B cell (primary cell): ENCODE measurements at regions not wholly inside any gene's neighbourhood (a gene's known extent, or its start where the extent isn't known, plus 50 kb on each side); places are given as distances from the start of the nearest gene placed in this dataset.

Experiments
- ATAC-seq: fragments of 200-7000 bp; cut with Tn5 transposase; one replicate; pipeline ENCODE4 v1.10.0; 2021; ENCODE audit warnings: low read depth, mild to moderate bottlenecking, moderate number of reproducible peaks, moderate library complexity
- CTCF ChIA-PET: fragments of 350-600 bp; sonication (Branson Sonifier 250); formaldehyde crosslinking; loops from one replicate; lab custom pipeline; 2021; ENCODE audit warnings: antibody characterized with exemption, inconsistent platforms; lab: Charles Lee
- POLR2A ChIA-PET: fragments of 350-600 bp; sonication (Branson Sonifier 250); formaldehyde crosslinking; loops from one replicate; lab custom pipeline; 2021; ENCODE audit warnings: antibody characterized with exemption; lab: Charles Lee
- DNase-seq: peaks from one replicate; pipeline ENCODE4 v3.0.0; 2013
- H2AFZ ChIP-seq: 2 replicates; pipeline ENCODE4 v1.6.1; 2012; ENCODE audit warnings: mild to moderate bottlenecking, low read depth, low read length; ENCODE audit not compliant: insufficient read depth, poor library complexity, severe bottlenecking
- H3K27ac ChIP-seq, 2 donors: 1 replicate in 1 of 2; 2 replicates in 1 of 2; pipeline ENCODE4 v1.5.1; 2012 to 2013; ENCODE audit warnings: low read length in 2 of 2, mild to moderate bottlenecking in 2 of 2, moderate library complexity in 1 of 2
- H3K27me3 ChIP-seq, 4 experiments: fragments of 200-600 bp in 1 of 4; sonication (generic) in 1 of 4; replicated peaks in 1 of 4; 1 replicate in 2 of 4; 2 replicates in 2 of 4; pipeline versions ENCODE4 v1.6.1 to v1.7.0; 2013 to 2016; ENCODE audit warnings: low read length in 3 of 4, mild to moderate bottlenecking in 2 of 4, mixed read lengths in 1 of 4, moderate library complexity in 1 of 4; ENCODE audit not compliant: insufficient read depth in 4 of 4, control insufficient read depth in 3 of 4; ENCODE audit errors: control extremely low read depth in 1 of 4
- H3K36me3 ChIP-seq, 2 experiments: replicated peaks in 1 of 2; 1 replicate in 1 of 2; 2 replicates in 1 of 2; pipeline versions ENCODE4 v1.6.1 to v1.7.1; 2013; ENCODE audit warnings: low read length in 1 of 2; ENCODE audit not compliant: insufficient read depth in 2 of 2, control insufficient read depth in 1 of 2; ENCODE audit errors: control extremely low read depth in 1 of 2, extremely low read depth in 1 of 2
- H3K4me1 ChIP-seq, 2 donors: fragments of 200-600 bp in 1 of 2; sonication (generic) in 1 of 2; 1 replicate in 1 of 2; 2 replicates in 1 of 2; pipeline versions ENCODE4 v1.5.1 to v1.6.1; 2013 to 2017; ENCODE audit warnings: low read length in 2 of 2; ENCODE audit not compliant: control insufficient read depth in 2 of 2, insufficient read depth in 2 of 2
- H3K4me2 ChIP-seq: replicated peaks from 2 replicates; pipeline ENCODE3; 2012; ENCODE audit warnings: mild to moderate bottlenecking, low read depth, low read length; ENCODE audit not compliant: poor library complexity, severe bottlenecking
- H3K4me3 ChIP-seq, 5 experiments: fragments of 200-600 bp in 1 of 5; sonication (generic) in 1 of 5; 1 replicate in 3 of 5; 2 replicates in 2 of 5; pipeline versions ENCODE4 v1.5.1 to v1.7.0; 2011 to 2016; ENCODE audit warnings: low read length in 4 of 5, mild to moderate bottlenecking in 4 of 5, low read depth in 2 of 5, control low read depth in 1 of 5, moderate library complexity in 1 of 5; ENCODE audit not compliant: insufficient read depth in 1 of 5; ENCODE audit errors: control extremely low read depth in 1 of 5, extremely low read depth in 1 of 5
- H3K79me2 ChIP-seq: fragments of 200-600 bp; sonication (generic); one replicate; pipeline ENCODE4 v1.6.0; 2016; ENCODE audit warnings: low read length; ENCODE audit not compliant: control insufficient read depth, insufficient read depth
- H3K9ac ChIP-seq: fragments of 200-600 bp; sonication (generic); 2 replicates; pipeline ENCODE4 v1.6.1; 2017; ENCODE audit warnings: mild to moderate bottlenecking, low read length, moderate library complexity
- H3K9me3 ChIP-seq, 3 donors: one replicate each; pipeline versions ENCODE4 v1.6.1 to v1.7.1; 2013; ENCODE audit warnings: low read length in 2 of 3; ENCODE audit not compliant: control insufficient read depth in 2 of 3, insufficient read depth in 1 of 3; ENCODE audit errors: control extremely low read depth in 1 of 3
- H4K20me1 ChIP-seq: 2 replicates; pipeline ENCODE4 v1.6.0; 2012; ENCODE audit warnings: mild to moderate bottlenecking, low read length; ENCODE audit not compliant: insufficient read depth, control insufficient read depth, poor library complexity, severe bottlenecking
- H3K27ac Mint-ChIP-seq: one replicate; pipeline ENCODE4 v1.8.0; 2021; ENCODE audit warnings: mixed read lengths
- H3K27me3 Mint-ChIP-seq: one replicate; pipeline ENCODE4 v1.8.0; 2021; ENCODE audit warnings: mixed read lengths
- H3K4me1 Mint-ChIP-seq: one replicate; pipeline ENCODE4 v1.8.0; 2021; ENCODE audit warnings: mixed read lengths
- H3K4me3 Mint-ChIP-seq: one replicate; pipeline ENCODE4 v1.8.0; 2021; ENCODE audit warnings: mixed read lengths
- H3K9me3 Mint-ChIP-seq: one replicate; pipeline ENCODE4 v1.8.0; 2022; ENCODE audit warnings: mixed read lengths; ENCODE audit not compliant: insufficient read depth
- EZH2 ChIP-seq: IDR thresholded peaks from 2 replicates; pipeline ENCODE4 v1.6.1; 2012; ENCODE audit warnings: borderline replicate concordance, low read depth, mild to moderate bottlenecking, moderate library complexity, low read length; ENCODE audit not compliant: insufficient read depth, poor library complexity, severe bottlenecking
- WGBS: methylation state at CpG from one replicate; pipeline ENCODE4 v1.1.5; 2013; ENCODE audit warnings: missing lambda C conversion rate; ENCODE audit not compliant: insufficient coverage; 5-methylcytosine and 5-hydroxymethylcytosine counted together
- intact Hi-C: fragments of 100-400 bp; cut with micrococcal nuclease; formaldehyde crosslinking; loops from one replicate; pipeline ENCODE4 v1.10.0; 2022
- TF ChIP-seq, protein P1 (sequence below): fragments of 200-600 bp; IDR thresholded peaks from one replicate; pipeline ENCODE4 v1.8.0; 2022; ENCODE audit warnings: antibody characterized with exemption, mild to moderate bottlenecking

DNA sequence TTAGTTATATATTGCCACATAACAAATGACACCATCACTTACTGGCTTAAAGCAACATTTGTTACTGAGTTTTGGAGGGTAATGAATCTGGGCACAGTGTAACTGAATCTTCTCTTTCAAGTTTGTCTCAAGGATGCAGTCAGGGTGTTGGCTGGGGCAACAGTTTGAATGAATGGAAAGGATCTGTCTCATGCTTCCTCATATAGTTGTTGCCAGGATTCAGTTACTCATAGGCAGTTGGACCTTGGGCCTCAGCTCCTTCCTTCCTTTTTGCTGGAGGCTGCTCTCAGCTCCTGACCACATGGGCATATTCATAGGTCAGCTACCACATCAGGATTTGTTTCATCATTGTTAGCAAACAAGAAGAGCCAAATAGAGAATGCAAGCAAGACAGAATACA, 466.1 kb upstream of the MC4R start:
- POLR2A ChIA-PET: no interaction called here
- Histone ChIP-seq H4K20me1 (no peaks in the 10 kb centered on the region), H3K9me3 (no peaks in the 10 kb centered on the region), H3K9ac (no peak overlapping the region), H3K4me1 (no peaks in the 10 kb centered on the region), H3K79me2 (no peaks in the 10 kb centered on the region), H3K36me3 (no peaks in the 10 kb centered on the region), H3K4me2 (no peak overlapping the region), H3K27me3 (no peaks in the 10 kb centered on the region), H3K4me3 (no peak overlapping the region), H3K27ac (no peak overlapping the region), H2AFZ (no peak overlapping the region)
- CTCF ChIA-PET: no interaction called here
- Mint-ChIP-seq H3K4me3 (no peak overlapping the region), H3K4me1 (no peaks in the 10 kb centered on the region), H3K27ac (no peak overlapping the region), H3K9me3 (peaks cover 4% of the 10 kb centered on the region), H3K27me3 (no peaks in the 10 kb centered on the region)
- DNase-seq: no peak
- no peak for TF ChIP-seq EZH2
- TF ChIP-seq, protein P1, sequence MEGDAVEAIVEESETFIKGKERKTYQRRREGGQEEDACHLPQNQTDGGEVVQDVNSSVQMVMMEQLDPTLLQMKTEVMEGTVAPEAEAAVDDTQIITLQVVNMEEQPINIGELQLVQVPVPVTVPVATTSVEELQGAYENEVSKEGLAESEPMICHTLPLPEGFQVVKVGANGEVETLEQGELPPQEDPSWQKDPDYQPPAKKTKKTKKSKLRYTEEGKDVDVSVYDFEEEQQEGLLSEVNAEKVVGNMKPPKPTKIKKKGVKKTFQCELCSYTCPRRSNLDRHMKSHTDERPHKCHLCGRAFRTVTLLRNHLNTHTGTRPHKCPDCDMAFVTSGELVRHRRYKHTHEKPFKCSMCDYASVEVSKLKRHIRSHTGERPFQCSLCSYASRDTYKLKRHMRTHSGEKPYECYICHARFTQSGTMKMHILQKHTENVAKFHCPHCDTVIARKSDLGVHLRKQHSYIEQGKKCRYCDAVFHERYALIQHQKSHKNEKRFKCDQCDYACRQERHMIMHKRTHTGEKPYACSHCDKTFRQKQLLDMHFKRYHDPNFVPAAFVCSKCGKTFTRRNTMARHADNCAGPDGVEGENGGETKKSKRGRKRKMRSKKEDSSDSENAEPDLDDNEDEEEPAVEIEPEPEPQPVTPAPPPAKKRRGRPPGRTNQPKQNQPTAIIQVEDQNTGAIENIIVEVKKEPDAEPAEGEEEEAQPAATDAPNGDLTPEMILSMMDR: no peak
- ATAC-seq: no peak
- intact Hi-C loops: no loop called here

DNA sequence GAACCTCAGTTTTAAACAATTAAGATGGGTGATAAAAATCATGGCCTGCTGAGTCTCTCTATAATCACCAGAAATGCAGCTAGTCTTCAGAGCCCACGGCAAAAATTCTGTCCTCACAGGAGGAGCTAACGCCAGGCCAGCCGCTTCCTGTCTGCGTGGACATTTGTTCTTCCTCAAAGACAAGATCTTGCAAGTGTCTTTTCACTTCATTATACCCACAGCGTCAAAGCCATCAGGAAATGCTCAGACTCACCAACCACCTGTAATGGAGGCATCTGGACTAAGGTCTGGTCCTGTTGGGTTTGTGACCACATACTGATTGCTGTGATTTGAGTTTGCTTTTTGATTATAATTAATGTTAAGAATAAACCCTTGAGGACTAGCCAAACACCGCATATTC, 473.8 kb upstream of the MC4R start:
- DNase-seq (no peak), ATAC-seq (no peak)
- Histone ChIP-seq H3K4me2 (no peak overlapping the region), H3K27me3 (no peaks in the 10 kb centered on the region), H2AFZ (no peak overlapping the region), H3K4me1 (no peaks in the 10 kb centered on the region), H3K36me3 (no peaks in the 10 kb centered on the region), H3K4me3 (no peak overlapping the region), H3K27ac (no peak overlapping the region), H4K20me1 (no peaks in the 10 kb centered on the region), H3K9me3 (peaks cover 0 to 2% (median 0%) of the 10 kb centered on the region in 3 donors), H3K9ac (no peak overlapping the region), H3K79me2 (no peaks in the 10 kb centered on the region)
- CTCF ChIA-PET: no interaction called here
- H3K4me3 Mint-ChIP-seq: no peak overlapping the region
- H3K4me1 Mint-ChIP-seq: no peaks in the 10 kb centered on the region
- intact Hi-C loops: no loop called here
- POLR2A ChIA-PET: no interaction called here
- no peak for TF ChIP-seq EZH2
- TF ChIP-seq, protein P1: no peak
- 82% methylated on average over 4 of the region's 6 CpGs for WGBS
- no peak overlapping the region for H3K27ac Mint-ChIP-seq
- H3K27me3 Mint-ChIP-seq: no peaks in the 10 kb centered on the region
- peaks cover 4% of the 10 kb centered on the region for H3K9me3 Mint-ChIP-seq
